Esophagus muscularis mucosa (tissue), 3 donors: ENCODE measurements at regions not wholly inside any gene's neighbourhood (a gene's known extent, or its start where the extent isn't known, plus 50 kb on each side); places are given as distances from the start of the nearest gene placed in this dataset.

Experiments used
- CTCF ChIP-seq, 3 experiments: fragments of 200-600 bp in 2 of 3; fragments of 450-650 bp in 1 of 3; sonication (generic) in 2 of 3; IDR thresholded peaks; one replicate each; pipeline ENCODE4 v1.5.1; 2017 to 2019; ENCODE audit warnings: antibody characterized with exemption in 3 of 3, mild to moderate bottlenecking in 2 of 3, moderate library complexity in 1 of 3
- POLR2AphosphoS5 ChIP-seq, 2 donors: sonication (generic); formaldehyde crosslinking; IDR thresholded peaks; one replicate each; pipeline ENCODE4 v1.6.1; 2017; ENCODE audit warnings: antibody characterized with exemption in 2 of 2

DNA sequence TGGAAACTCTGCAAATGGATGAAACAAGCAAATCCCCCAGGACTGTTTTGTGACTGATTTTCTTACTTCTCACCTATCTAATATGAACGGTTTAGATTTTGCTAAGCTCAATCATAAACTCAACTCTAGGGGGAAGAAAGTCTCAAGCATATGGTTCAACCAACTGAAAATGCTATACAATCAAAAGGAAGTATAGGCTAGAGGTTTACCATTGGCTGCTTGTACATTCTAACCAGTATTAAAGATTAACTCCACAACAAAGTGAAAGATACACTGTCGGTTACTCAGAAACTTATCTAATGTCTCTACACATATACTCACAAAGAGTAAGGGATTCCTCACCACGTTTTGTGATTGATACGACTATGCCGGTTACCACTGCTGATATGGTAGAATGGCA lies 281.8 kb upstream of the SOX5 start:
- no peak for TF ChIP-seq CTCF (IDR thresholded peaks at IDR 0.05)
- no peak for TF ChIP-seq POLR2AphosphoS5 (IDR thresholded peaks at IDR 0.05)
